A673 (cell line): ENCODE measurements at regions not wholly inside any gene's neighbourhood (a gene's known extent, or its start where the extent isn't known, plus 50 kb on each side); places are given as distances from the start of the nearest gene placed in this dataset.

Experiments
- BruUV-seq: library from RNA; stranded (reverse); fragments of 400-500 nt; replicated peaks from 2 replicates; lab custom pipeline; 2021; lab: Mats Ljungman, UMichigan
- CTCF ChIA-PET: fragments of 300-600 bp; sonication (Branson Sonifier 250); formaldehyde crosslinking; loops from one replicate; lab custom pipeline; 2022; ENCODE audit warnings: antibody characterized with exemption; lab: Charles Lee
- POLR2A ChIA-PET: fragments of 300-600 bp; sonication (Branson Sonifier 250); formaldehyde crosslinking; loops from one replicate; lab custom pipeline; 2022; ENCODE audit warnings: antibody characterized with exemption; ENCODE audit not compliant: low non-redundant PET; lab: Charles Lee
- DNase-seq: peaks from one replicate; pipeline ENCODE4 v3.0.0-alpha.2; 2015; ENCODE audit warnings: low spot score
- H3K27ac ChIP-seq: fragments of 200-600 bp; sonication (generic); 2 replicates; pipeline ENCODE4 v1.5.1; 2016; ENCODE audit warnings: mixed run types, low read depth, mild to moderate bottlenecking, mixed read lengths, antibody characterized with exemption, low read length; ENCODE audit not compliant: poor library complexity, severe bottlenecking
- H3K27me3 ChIP-seq: fragments of 200-600 bp; sonication (generic); replicated peaks from 2 replicates; pipeline ENCODE4 v1.6.1; 2017; ENCODE audit warnings: mixed run types, low read depth, mild to moderate bottlenecking, mixed read lengths, antibody characterized with exemption, low read length; ENCODE audit not compliant: insufficient read depth, poor library complexity
- H3K36me3 ChIP-seq: fragments of 200-600 bp; sonication (generic); 2 replicates; pipeline ENCODE4 v1.6.1; 2016; ENCODE audit warnings: mixed run types, mild to moderate bottlenecking, mixed read lengths, antibody characterized with exemption, low read length; ENCODE audit not compliant: insufficient read depth, poor library complexity, severe bottlenecking
- H3K4me1 ChIP-seq: fragments of 200-600 bp; sonication (generic); 2 replicates; pipeline ENCODE4 v1.6.1; 2017; ENCODE audit warnings: mixed run types, mild to moderate bottlenecking, mixed read lengths, antibody characterized with exemption, low read length; ENCODE audit not compliant: insufficient read depth, poor library complexity, severe bottlenecking
- H3K4me3 ChIP-seq: fragments of 200-600 bp; sonication (generic); 2 replicates; pipeline ENCODE4 v1.5.1; 2016; ENCODE audit warnings: low read depth, mixed run types, mild to moderate bottlenecking, mixed read lengths, low read length; ENCODE audit not compliant: poor library complexity, severe bottlenecking
- H3K9me3 ChIP-seq: fragments of 200-600 bp; sonication (generic); 2 replicates; pipeline ENCODE4 v1.6.1; 2016; ENCODE audit warnings: mixed run types, low read depth, mild to moderate bottlenecking, mixed read lengths, antibody characterized with exemption, low read length; ENCODE audit not compliant: poor library complexity, severe bottlenecking
- EZH2 ChIP-seq: fragments of 200-600 bp; sonication (generic); IDR thresholded peaks from 2 replicates; pipeline ENCODE4 v1.6.1; 2017; ENCODE audit warnings: borderline replicate concordance, low read depth, mild to moderate bottlenecking, mixed read lengths, antibody characterized with exemption, low read length; ENCODE audit not compliant: poor library complexity, severe bottlenecking
- intact Hi-C: fragments of 100-400 bp; cut with micrococcal nuclease; formaldehyde crosslinking; loops from one replicate; pipeline ENCODE4 v1.10.0; 2022; ENCODE audit not compliant: unreplicated experiment
- TF ChIP-seq, protein P1 (sequence below): fragments of 300-800, 200-600 bp; sonication (generic); conservative IDR thresholded peaks from 2 replicates; pipeline ENCODE4 v1.5.1; 2017; ENCODE audit warnings: low read depth, mild to moderate bottlenecking, antibody characterized with exemption, low read length, moderate library complexity, mixed read lengths

- peaks cover 24% of the 10 kb centered on the region for H3K4me1 ChIP-seq
- no peaks in the 10 kb centered on the region for H3K36me3 ChIP-seq
- ChIA-PET CTCF (no interaction called here), POLR2A (no interaction called here)
- no peak overlapping the region for H3K27ac ChIP-seq
- no peaks in the 10 kb centered on the region for H3K27me3 ChIP-seq
- H3K9me3 ChIP-seq: no peaks in the 10 kb centered on the region
- H3K4me3 ChIP-seq: no peak overlapping the region
- DNase-seq: no peak
- BruUV-seq: no TSS peak
- intact Hi-C loops: no loop called here
- no peak for TF ChIP-seq EZH2
- TF ChIP-seq, protein P1, sequence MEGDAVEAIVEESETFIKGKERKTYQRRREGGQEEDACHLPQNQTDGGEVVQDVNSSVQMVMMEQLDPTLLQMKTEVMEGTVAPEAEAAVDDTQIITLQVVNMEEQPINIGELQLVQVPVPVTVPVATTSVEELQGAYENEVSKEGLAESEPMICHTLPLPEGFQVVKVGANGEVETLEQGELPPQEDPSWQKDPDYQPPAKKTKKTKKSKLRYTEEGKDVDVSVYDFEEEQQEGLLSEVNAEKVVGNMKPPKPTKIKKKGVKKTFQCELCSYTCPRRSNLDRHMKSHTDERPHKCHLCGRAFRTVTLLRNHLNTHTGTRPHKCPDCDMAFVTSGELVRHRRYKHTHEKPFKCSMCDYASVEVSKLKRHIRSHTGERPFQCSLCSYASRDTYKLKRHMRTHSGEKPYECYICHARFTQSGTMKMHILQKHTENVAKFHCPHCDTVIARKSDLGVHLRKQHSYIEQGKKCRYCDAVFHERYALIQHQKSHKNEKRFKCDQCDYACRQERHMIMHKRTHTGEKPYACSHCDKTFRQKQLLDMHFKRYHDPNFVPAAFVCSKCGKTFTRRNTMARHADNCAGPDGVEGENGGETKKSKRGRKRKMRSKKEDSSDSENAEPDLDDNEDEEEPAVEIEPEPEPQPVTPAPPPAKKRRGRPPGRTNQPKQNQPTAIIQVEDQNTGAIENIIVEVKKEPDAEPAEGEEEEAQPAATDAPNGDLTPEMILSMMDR: no peak
These were observed 136.3 kb downstream of the TMCO5A start for GRCh38 chr15:38070778-38071177.

DNA sequence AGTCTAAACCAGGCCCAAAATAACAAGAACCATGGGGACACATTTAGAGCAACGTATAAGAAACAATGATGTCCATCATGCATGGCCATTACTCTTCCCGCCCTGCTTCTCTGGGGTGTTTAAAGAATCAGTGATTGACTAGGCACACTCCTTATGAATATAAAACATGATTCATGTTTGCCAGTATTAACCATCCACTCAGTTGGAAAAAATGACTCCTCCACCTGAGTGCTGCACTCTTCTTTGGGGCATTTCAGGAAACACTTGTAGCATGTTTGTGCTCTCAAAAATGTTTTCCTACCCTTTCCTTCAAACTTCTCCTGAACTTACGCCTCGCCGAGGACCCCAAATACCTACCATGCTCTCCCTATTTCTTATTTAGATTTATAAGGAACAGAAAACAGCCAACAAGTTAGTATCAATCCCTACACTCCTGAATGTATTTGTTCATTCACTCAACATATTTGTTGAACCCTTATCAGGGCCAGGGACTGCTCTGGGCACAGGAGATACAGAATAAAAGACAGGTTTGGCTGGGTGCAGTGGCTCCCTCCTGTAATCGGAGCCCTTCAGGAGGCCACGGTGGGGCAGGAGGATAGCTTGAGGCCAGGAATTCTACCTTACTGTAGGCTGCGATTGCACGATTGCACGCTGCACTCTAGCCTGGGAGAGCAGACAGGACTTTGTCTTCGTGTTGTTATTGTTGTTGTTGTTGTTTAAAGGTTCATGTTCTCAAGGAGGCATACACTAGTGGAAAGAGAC, 137.0 kb downstream of the TMCO5A start:
- H3K4me1 ChIP-seq: peaks cover 24% of the 10 kb centered on the region
- H3K4me3 ChIP-seq: no peak overlapping the region
- CTCF ChIA-PET: no interaction called here

DNA sequence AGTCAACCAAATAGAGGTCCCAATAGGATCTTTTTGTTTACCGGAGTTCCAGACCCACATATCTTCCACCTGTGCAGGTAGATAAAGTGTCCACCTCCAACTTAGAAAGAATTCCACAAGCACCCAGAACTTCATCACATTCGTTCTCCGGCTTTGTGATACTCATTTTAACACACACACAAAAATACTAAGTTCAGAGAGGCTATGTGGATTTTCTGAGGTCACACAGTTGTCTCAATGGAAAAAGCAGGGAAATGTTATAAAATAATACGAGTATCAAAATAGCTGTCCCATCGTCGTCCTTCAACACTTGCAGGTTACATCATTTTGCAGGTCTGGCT, 137.5 kb downstream of the TMCO5A start:
- BruUV-seq: no TSS peak
- H3K27ac ChIP-seq: no peak overlapping the region
- peaks cover 24% of the 10 kb centered on the region for H3K4me1 ChIP-seq
- ChIA-PET POLR2A (interaction anchor here (0.6 kb wide), 1 partner anchor 156 kb away, joined by 6 read pairs; no protein-coding TSS in a partner anchor), CTCF (no interaction called here)
- H3K36me3 ChIP-seq: no peaks in the 10 kb centered on the region
- H3K9me3 ChIP-seq: no peaks in the 10 kb centered on the region
- no peak overlapping the region for H3K4me3 ChIP-seq
- H3K27me3 ChIP-seq: no peaks in the 10 kb centered on the region
- TF ChIP-seq, protein P1: no peak
- TF ChIP-seq EZH2: no peak
- no peak for DNase-seq
- intact Hi-C loops: no loop called here

More for the DNA sequence above, 137.0 kb downstream of the TMCO5A start:
- no peaks in the 10 kb centered on the region for H3K36me3 ChIP-seq
- intact Hi-C loops: no loop called here
- no peak for TF ChIP-seq EZH2
- H3K9me3 ChIP-seq: no peaks in the 10 kb centered on the region
- POLR2A ChIA-PET: no interaction called here
- BruUV-seq: no TSS peak
- no peak overlapping the region for H3K27ac ChIP-seq
- no peak for DNase-seq
- H3K27me3 ChIP-seq: no peaks in the 10 kb centered on the region
